ENCODE measurements at regions not wholly inside any gene's neighbourhood (a gene's known extent, or its start where the extent isn't known, plus 50 kb on each side); places are given as distances from the start of the nearest gene placed in this dataset.

DNA sequence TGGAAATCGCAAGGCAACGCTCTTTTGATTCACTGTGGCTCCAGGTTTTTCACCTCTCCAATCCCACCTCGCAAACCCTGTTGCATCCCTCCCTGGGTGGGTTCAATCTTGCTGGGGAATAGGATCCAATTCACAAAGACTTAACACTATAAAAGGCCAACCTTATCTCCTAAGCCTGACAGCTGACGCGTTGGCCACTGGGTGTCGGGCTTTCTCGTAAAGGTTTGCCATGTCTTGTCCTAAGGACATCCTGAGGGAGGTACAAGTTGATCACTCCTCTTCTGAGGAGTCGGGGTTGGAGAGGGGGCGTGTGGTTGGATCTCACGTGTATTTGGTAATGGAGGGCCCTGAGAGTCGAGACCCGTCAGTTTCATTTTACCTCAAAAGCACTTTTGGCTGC is 112.6 kb upstream of the FZD10 start:
- DNase-seq: peak; percentile 68
- TF ChIP-seq, protein P1, sequence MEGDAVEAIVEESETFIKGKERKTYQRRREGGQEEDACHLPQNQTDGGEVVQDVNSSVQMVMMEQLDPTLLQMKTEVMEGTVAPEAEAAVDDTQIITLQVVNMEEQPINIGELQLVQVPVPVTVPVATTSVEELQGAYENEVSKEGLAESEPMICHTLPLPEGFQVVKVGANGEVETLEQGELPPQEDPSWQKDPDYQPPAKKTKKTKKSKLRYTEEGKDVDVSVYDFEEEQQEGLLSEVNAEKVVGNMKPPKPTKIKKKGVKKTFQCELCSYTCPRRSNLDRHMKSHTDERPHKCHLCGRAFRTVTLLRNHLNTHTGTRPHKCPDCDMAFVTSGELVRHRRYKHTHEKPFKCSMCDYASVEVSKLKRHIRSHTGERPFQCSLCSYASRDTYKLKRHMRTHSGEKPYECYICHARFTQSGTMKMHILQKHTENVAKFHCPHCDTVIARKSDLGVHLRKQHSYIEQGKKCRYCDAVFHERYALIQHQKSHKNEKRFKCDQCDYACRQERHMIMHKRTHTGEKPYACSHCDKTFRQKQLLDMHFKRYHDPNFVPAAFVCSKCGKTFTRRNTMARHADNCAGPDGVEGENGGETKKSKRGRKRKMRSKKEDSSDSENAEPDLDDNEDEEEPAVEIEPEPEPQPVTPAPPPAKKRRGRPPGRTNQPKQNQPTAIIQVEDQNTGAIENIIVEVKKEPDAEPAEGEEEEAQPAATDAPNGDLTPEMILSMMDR (IDR thresholded peaks at IDR 0.05; ENCODE audit: low read depth, low read length): peak; percentile 67
- Histone ChIP-seq H3K9me3 (ENCODE audit: severe bottlenecking) (no peaks in the 10 kb centered on the region), H3K36me3 (no peaks in the 10 kb centered on the region), H3K27me3 (ENCODE audit: insufficient read depth, low read depth, severe bottlenecking) (no peaks in the 10 kb centered on the region), H3K4me3 (ENCODE audit: low read depth, low read length) (no peak overlapping the region), H3K27ac (no peak overlapping the region)

- TF ChIP-seq, protein P1 (IDR thresholded peaks at IDR 0.05; ENCODE audit: low read depth, low read length): no peak
- no peak for DNase-seq
- no peak overlapping the region for H3K27ac ChIP-seq
- H3K4me3 ChIP-seq (ENCODE audit: low read depth, low read length): no peak overlapping the region
- H3K9me3 ChIP-seq (ENCODE audit: severe bottlenecking): no peaks in the 10 kb centered on the region
- H3K36me3 ChIP-seq: no peaks in the 10 kb centered on the region
- H3K27me3 ChIP-seq (ENCODE audit: insufficient read depth, low read depth, severe bottlenecking): no peaks in the 10 kb centered on the region
Measured at GRCh38 chr12:130051900-130052299, 110.4 kb upstream of the FZD10 start.

DNA sequence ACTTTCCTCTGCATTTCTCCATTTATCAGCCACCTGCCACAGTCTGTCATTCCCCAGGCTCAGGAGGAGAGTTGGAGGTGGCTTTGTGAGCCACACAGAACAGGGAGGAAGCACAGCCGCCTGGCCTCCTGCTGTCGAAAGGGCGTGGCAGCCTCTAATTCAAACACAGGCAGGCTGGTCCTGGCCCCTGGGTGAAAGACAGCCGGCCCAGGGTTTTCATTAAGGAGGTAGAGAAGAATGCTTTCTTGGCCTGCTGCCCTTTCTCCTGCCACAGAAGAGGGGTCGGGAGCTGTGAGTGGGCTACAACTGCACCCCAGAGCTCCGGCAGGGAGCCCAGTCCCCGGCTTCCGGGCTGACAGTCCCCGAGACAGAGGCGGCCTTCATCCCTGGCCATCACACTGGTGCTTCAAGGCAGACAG is 108.6 kb upstream of the FZD10 start:
- TF ChIP-seq, protein P1 (IDR thresholded peaks at IDR 0.05; ENCODE audit: low read depth, low read length): no peak
- no peaks in the 10 kb centered on the region for H3K36me3 ChIP-seq
- DNase-seq: peak; percentile 50
- H3K27me3 ChIP-seq (ENCODE audit: insufficient read depth, low read depth, severe bottlenecking): no peaks in the 10 kb centered on the region
- H3K4me3 ChIP-seq (ENCODE audit: low read depth, low read length): no peak overlapping the region
- no peak overlapping the region for H3K27ac ChIP-seq
- no peaks in the 10 kb centered on the region for H3K9me3 ChIP-seq (ENCODE audit: severe bottlenecking)

- TF ChIP-seq, protein P1 (IDR thresholded peaks at IDR 0.05; ENCODE audit: low read depth, low read length): no peak
- no peaks in the 10 kb centered on the region for H3K27me3 ChIP-seq (ENCODE audit: insufficient read depth, low read depth, severe bottlenecking)
Measured at GRCh38 chr12:130054803-130055202, 107.5 kb upstream of the FZD10 start.

GRCh38 chr12:130058926-130059472 is 103.3 kb upstream of the FZD10 start:
- TF ChIP-seq, protein P1 (IDR thresholded peaks at IDR 0.05; ENCODE audit: low read depth, low read length): no peak
- DNase-seq: no peak
- no peaks in the 10 kb centered on the region for H3K9me3 ChIP-seq (ENCODE audit: severe bottlenecking)

More at GRCh38 chr12:130054803-130055202, 107.5 kb upstream of the FZD10 start:
- Histone ChIP-seq H3K4me3 (ENCODE audit: low read depth, low read length) (no peak overlapping the region), H3K27ac (no peak overlapping the region), H3K36me3 (no peaks in the 10 kb centered on the region), H3K9me3 (ENCODE audit: severe bottlenecking) (no peaks in the 10 kb centered on the region)
- no peak for DNase-seq

DNA sequence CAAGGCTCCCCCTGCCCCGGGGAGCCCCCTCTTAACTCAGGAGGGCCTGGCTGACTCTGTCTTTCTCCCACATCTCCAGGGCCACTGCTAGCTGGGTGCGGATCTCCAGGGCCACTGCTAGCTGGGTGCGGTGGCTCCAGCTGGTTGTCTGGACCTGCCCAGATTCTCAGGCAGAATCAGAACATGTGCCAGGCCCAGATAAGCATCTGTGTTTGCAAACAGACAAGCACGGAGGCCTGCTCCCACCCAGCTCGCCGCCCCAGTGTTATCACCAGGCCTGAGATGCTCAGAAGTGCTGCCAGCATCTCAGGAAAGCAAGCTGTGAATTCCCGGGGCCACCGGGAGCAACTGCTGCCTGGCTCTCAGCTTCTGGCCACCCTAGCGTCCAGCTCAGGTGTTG is 98.4 kb upstream of the FZD10 start:
- H3K27me3 ChIP-seq (ENCODE audit: insufficient read depth, low read depth, severe bottlenecking): no peaks in the 10 kb centered on the region
- TF ChIP-seq, protein P1 (IDR thresholded peaks at IDR 0.05; ENCODE audit: low read depth, low read length): no peak
- DNase-seq: no peak

More at GRCh38 chr12:130058926-130059472, 103.3 kb upstream of the FZD10 start:
- no peak overlapping the region for H3K27ac ChIP-seq
- H3K27me3 ChIP-seq (ENCODE audit: insufficient read depth, low read depth, severe bottlenecking): no peaks in the 10 kb centered on the region
- no peaks in the 10 kb centered on the region for H3K36me3 ChIP-seq
- H3K4me3 ChIP-seq (ENCODE audit: low read depth, low read length): no peak overlapping the region

More for the DNA sequence above, 98.4 kb upstream of the FZD10 start:
- no peak overlapping the region for H3K4me3 ChIP-seq (ENCODE audit: low read depth, low read length)
- H3K27ac ChIP-seq: no peak overlapping the region
- H3K9me3 ChIP-seq (ENCODE audit: severe bottlenecking): no peaks in the 10 kb centered on the region
- no peaks in the 10 kb centered on the region for H3K36me3 ChIP-seq

Measured in WERI-Rb-1 (cell line).